G401 (cell line): ENCODE measurements at regions not wholly inside any gene's neighbourhood (a gene's known extent, or its start where the extent isn't known, plus 50 kb on each side); places are given as distances from the start of the nearest gene placed in this dataset.
"Not testable (repeated sequence)": the region's sequence is repeated elsewhere in the genome, so short reads cannot be mapped to it uniquely, and the experiment has no call there.

ENCODE experiments used
- DNase-seq: peaks from one replicate; pipeline ENCODE4 v3.0.0-alpha.2; 2015; ENCODE audit warnings: low spot score
- in situ Hi-C: cut with HindIII; loops from 2 replicates; pipeline ENCODE4 v1.10.0; 2016; ENCODE audit warnings: low sequenced_read_pairs, mixed read lengths

- in situ Hi-C loops, result no loop called here
- no peak for DNase-seq
Observed at GRCh38 chrX:96126182-96126581, 558.5 kb upstream of the DIAPH2 start.

- in situ Hi-C loops, DNase-seq: not testable (repeated sequence)
Observed at GRCh38 chrX:96128058-96128457, 556.6 kb upstream of the DIAPH2 start.

GRCh38 chrX:96140796-96141195 lies 543.8 kb upstream of the DIAPH2 start:
- in situ Hi-C loops, result no loop called here
- no peak for DNase-seq

GRCh38 chrX:96147681-96148080 lies 537.0 kb upstream of the DIAPH2 start:
- no peak for DNase-seq
- in situ Hi-C loops, result no loop called here

- in situ Hi-C loops, result no loop called here
Observed at GRCh38 chrX:96170626-96171025, 514.0 kb upstream of the DIAPH2 start.

GRCh38 chrX:96176921-96177320 lies 507.7 kb upstream of the DIAPH2 start:
- in situ Hi-C loops, result no loop called here
- no peak for DNase-seq

More at GRCh38 chrX:96170626-96171025, 514.0 kb upstream of the DIAPH2 start:
- no peak for DNase-seq

GRCh38 chrX:96181605-96182004 lies 503.0 kb upstream of the DIAPH2 start:
- DNase-seq, result no peak
- in situ Hi-C loops, result no loop called here

- in situ Hi-C loops, result no loop called here
Observed at GRCh38 chrX:96182366-96182765, 502.3 kb upstream of the DIAPH2 start.

GRCh38 chrX:96183391-96183790 lies 501.3 kb upstream of the DIAPH2 start:
- in situ Hi-C loops, result no loop called here
- no peak for DNase-seq

More at GRCh38 chrX:96182366-96182765, 502.3 kb upstream of the DIAPH2 start:
- DNase-seq, result no peak

- in situ Hi-C loops, result no loop called here
- DNase-seq, result no peak
Observed at GRCh38 chrX:96183843-96184242, 500.8 kb upstream of the DIAPH2 start.

GRCh38 chrX:96204928-96205327 lies 479.7 kb upstream of the DIAPH2 start:
- DNase-seq, result no peak
- in situ Hi-C loops, result no loop called here

GRCh38 chrX:96211953-96212352 lies 472.7 kb upstream of the DIAPH2 start:
- in situ Hi-C loops, result no loop called here
- DNase-seq, result no peak

GRCh38 chrX:96214681-96215080 lies 470.0 kb upstream of the DIAPH2 start:
- DNase-seq, in situ Hi-C loops: not testable (repeated sequence)

- in situ Hi-C loops, result no loop called here
- DNase-seq, result no peak
Observed at GRCh38 chrX:96224279-96224678, 460.4 kb upstream of the DIAPH2 start.

GRCh38 chrX:96244955-96245354 lies 439.7 kb upstream of the DIAPH2 start:
- in situ Hi-C loops, result no loop called here
- DNase-seq, result no peak

- no peak for DNase-seq
- in situ Hi-C loops, result no loop called here
Observed at GRCh38 chrX:96246436-96246835, 438.2 kb upstream of the DIAPH2 start.
